KMS-11 (cell line): ENCODE measurements at regions not wholly inside any gene's neighbourhood (a gene's known extent, or its start where the extent isn't known, plus 50 kb on each side); places are given as distances from the start of the nearest gene placed in this dataset.

Source experiments
- H2AFZ ChIP-seq: fragments of 200-600 bp; sonication (generic); 2 replicates; pipeline ENCODE4 v1.6.1; 2016; ENCODE audit warnings: antibody characterized with exemption, mixed run types, low read depth
- H3K27ac ChIP-seq: fragments of 200-600 bp; sonication (generic); 2 replicates; pipeline ENCODE4 v1.6.1; 2016; ENCODE audit warnings: mild to moderate bottlenecking, mixed run types
- H3K27me3 ChIP-seq: fragments of 200-600 bp; sonication (generic); 2 replicates; pipeline ENCODE4 v1.6.1; 2017; ENCODE audit warnings: mild to moderate bottlenecking, low read depth, mixed run types, moderate library complexity; ENCODE audit not compliant: insufficient read depth
- H3K36me3 ChIP-seq: fragments of 200-600 bp; sonication (generic); 2 replicates; pipeline ENCODE4 v1.6.1; 2017; ENCODE audit warnings: mild to moderate bottlenecking, mixed run types; ENCODE audit not compliant: insufficient read depth
- H3K4me1 ChIP-seq: fragments of 200-600 bp; sonication (generic); 2 replicates; pipeline ENCODE4 v1.6.1; 2016; ENCODE audit warnings: mild to moderate bottlenecking, low read depth, mixed run types; ENCODE audit not compliant: poor library complexity, severe bottlenecking
- H3K4me2 ChIP-seq: fragments of 200-600 bp; sonication (generic); 2 replicates; pipeline ENCODE4 v1.7.0; 2016; ENCODE audit warnings: mild to moderate bottlenecking, mixed run types
- H3K4me3 ChIP-seq: fragments of 200-600 bp; sonication (generic); IDR thresholded peaks from 2 replicates; pipeline ENCODE4 v1.6.1; 2017; ENCODE audit warnings: low read depth, low read length, mixed read lengths; ENCODE audit not compliant: insufficient read depth
- H3K79me2 ChIP-seq: fragments of 200-600 bp; sonication (generic); 2 replicates; pipeline ENCODE4 v1.6.1; 2016; ENCODE audit warnings: low read depth, mixed run types; ENCODE audit not compliant: insufficient read depth
- H3K9ac ChIP-seq: fragments of 200-600 bp; sonication (generic); 2 replicates; pipeline ENCODE4 v1.6.1; 2016; ENCODE audit warnings: mild to moderate bottlenecking, mixed run types
- H4K20me1 ChIP-seq: fragments of 200-600 bp; sonication (generic); 2 replicates; pipeline ENCODE4 v1.6.1; 2016; ENCODE audit warnings: mild to moderate bottlenecking, mixed run types; ENCODE audit not compliant: insufficient read depth
- CTCF ChIP-seq: fragments of 200-600 bp; sonication (generic); conservative IDR thresholded peaks from 2 replicates; pipeline ENCODE4 v1.6.1; 2017; ENCODE audit warnings: low read depth, mild to moderate bottlenecking, antibody characterized with exemption, low read length, moderate library complexity, mixed read lengths

DNA sequence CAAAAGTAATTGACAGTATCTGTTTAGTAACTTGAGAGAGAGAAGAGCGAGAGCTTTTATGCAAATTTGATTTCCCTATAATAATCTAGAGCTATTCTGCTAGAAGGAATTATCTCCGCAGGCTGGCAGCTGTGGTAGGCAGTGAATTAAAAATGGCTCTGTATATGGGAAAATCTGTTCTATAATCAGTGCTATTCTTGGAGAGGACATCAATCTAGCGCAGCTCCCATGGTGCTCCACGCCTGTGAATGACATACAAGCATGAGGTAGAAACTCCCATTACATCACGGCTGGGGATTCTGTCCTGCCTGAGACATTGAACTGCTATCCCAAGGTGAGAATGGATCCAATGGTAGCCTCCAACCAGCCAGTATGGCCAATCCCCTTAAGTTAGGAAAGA is 179.0 kb downstream of the DHX15 start:
- H3K9ac ChIP-seq, result no peak overlapping the region
- no peak for TF ChIP-seq CTCF
- no peak overlapping the region for H3K27ac ChIP-seq
- no peak overlapping the region for H2AFZ ChIP-seq
- no peaks in the 10 kb centered on the region for H3K4me1 ChIP-seq
- H3K4me2 ChIP-seq, result no peak overlapping the region
- no peaks in the 10 kb centered on the region for H4K20me1 ChIP-seq
- no peaks in the 10 kb centered on the region for H3K27me3 ChIP-seq
- no peaks in the 10 kb centered on the region for H3K79me2 ChIP-seq
- H3K36me3 ChIP-seq, result no peaks in the 10 kb centered on the region
- H3K4me3 ChIP-seq, result no peak overlapping the region

- Histone ChIP-seq H3K4me3 (no peak overlapping the region), H2AFZ (no peak overlapping the region), H4K20me1 (no peaks in the 10 kb centered on the region), H3K4me2 (no peak overlapping the region), H3K9ac (no peak overlapping the region), H3K79me2 (no peaks in the 10 kb centered on the region), H3K36me3 (no peaks in the 10 kb centered on the region), H3K4me1 (no peaks in the 10 kb centered on the region), H3K27me3 (no peaks in the 10 kb centered on the region), H3K27ac (no peak overlapping the region)
- no peak for TF ChIP-seq CTCF
Observed at GRCh38 chr4:24404281-24404680, 180.1 kb downstream of the DHX15 start.

DNA sequence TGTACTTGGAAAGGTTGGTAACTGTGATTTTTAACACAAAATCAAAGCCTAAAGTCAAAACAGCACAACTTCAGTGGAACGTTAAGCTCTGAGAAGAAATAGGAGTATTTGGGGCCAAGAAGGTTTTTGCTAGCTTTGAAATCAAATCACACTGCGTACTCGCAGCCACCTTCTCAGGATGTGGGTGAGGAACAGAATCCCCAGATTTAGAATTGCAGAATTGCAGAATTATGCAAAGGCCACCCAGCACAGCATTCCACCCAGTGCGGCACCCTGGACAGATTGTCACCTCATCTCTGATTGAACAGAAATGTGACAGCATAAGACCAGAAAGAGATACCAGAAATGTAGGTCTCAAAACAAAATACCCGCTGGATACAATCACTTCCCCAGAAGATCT is 181.1 kb downstream of the DHX15 start:
- H3K4me2 ChIP-seq, result no peak overlapping the region
- TF ChIP-seq CTCF, result no peak
- no peaks in the 10 kb centered on the region for H3K36me3 ChIP-seq

GRCh38 chr4:24400537-24400936 is 183.8 kb downstream of the DHX15 start:
- no peak overlapping the region for H3K4me3 ChIP-seq
- no peak for TF ChIP-seq CTCF
- H3K9ac ChIP-seq, result no peak overlapping the region
- no peak overlapping the region for H3K4me2 ChIP-seq
- H4K20me1 ChIP-seq, result no peaks in the 10 kb centered on the region
- no peaks in the 10 kb centered on the region for H3K27me3 ChIP-seq
- H3K27ac ChIP-seq, result no peak overlapping the region
- H3K79me2 ChIP-seq, result no peaks in the 10 kb centered on the region
- no peaks in the 10 kb centered on the region for H3K36me3 ChIP-seq
- no peaks in the 10 kb centered on the region for H3K4me1 ChIP-seq
- H2AFZ ChIP-seq, result no peak overlapping the region

More for the DNA sequence above, 181.1 kb downstream of the DHX15 start:
- H2AFZ ChIP-seq, result no peak overlapping the region
- no peaks in the 10 kb centered on the region for H3K27me3 ChIP-seq
- no peaks in the 10 kb centered on the region for H3K79me2 ChIP-seq
- H3K9ac ChIP-seq, result no peak overlapping the region
- H4K20me1 ChIP-seq, result no peaks in the 10 kb centered on the region
- no peak overlapping the region for H3K27ac ChIP-seq
- H3K4me3 ChIP-seq, result no peak overlapping the region
- H3K4me1 ChIP-seq, result no peaks in the 10 kb centered on the region
